ENCODE measurements at regions not wholly inside any gene's neighbourhood (a gene's known extent, or its start where the extent isn't known, plus 50 kb on each side); places are given as distances from the start of the nearest gene placed in this dataset.
A peak's percentile ranks its signal among the peaks of the same experiment; 100 is the strongest.
"Not testable (repeated sequence)": the region's sequence is repeated elsewhere in the genome, so short reads cannot be mapped to it uniquely, and the experiment has no call there.

DNA sequence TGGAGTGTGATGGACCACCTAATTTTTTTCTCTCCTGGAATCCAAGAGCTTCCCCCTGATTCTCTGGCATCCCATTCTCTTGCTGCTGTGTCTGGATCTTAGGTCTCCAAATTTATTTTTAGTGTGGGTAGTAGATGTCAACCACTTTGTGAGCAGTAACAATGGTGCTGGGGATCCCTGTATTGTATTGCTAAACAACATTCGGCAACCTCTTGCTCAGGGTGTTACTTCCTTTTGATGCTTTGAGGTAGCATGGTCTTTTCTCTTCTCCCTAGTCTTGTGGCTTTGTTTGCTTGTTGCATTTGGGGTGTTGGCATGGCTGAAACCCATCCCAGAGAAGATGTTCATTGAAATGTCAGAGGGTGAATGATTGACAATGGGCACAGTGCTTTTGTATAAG, 737.4 kb downstream of the BCL11A start:
- intact Hi-C loops (cut with DNase I; ENCODE audit: low total_unique reads) (no loop called here), in situ Hi-C loops (cut with MboI; ENCODE audit: low pct_ligation_motif_present in 1 of 4, low pct_unique_long_range_greater_than_20kb in 1 of 4, low sequenced_read_pairs in 3 of 4) (no loop called here)
- no peaks in the 10 kb centered on the region for H3K9me3 ChIP-seq
- DNase-seq = no peak
- no peak for TF ChIP-seq CTCF (IDR thresholded peaks at IDR 0.05)
- TF ChIP-seq POLR2AphosphoS5 (IDR thresholded peaks at IDR 0.05) = no peak
- no peak for TF ChIP-seq EP300 (IDR thresholded peaks at IDR 0.05; ENCODE audit: low read depth)
- TF ChIP-seq POLR2A (IDR thresholded peaks at IDR 0.05) = no peak
- H3K36me3 ChIP-seq = no peaks in the 10 kb centered on the region
- no peak overlapping the region for H3K4me3 ChIP-seq
- H3K4me1 ChIP-seq = no peaks in the 10 kb centered on the region
- H3K27me3 ChIP-seq = no peaks in the 10 kb centered on the region
- no peak overlapping the region for H3K27ac ChIP-seq
- 76% methylated on average over 1 of the region's 1 CpG; no CpG with 5 or more reads in 1 of the 2 donors for WGBS, 2 donors (ENCODE audit: low coverage in 1 of 2)

GRCh38 chr2:59810283-59810682, 743.2 kb downstream of the BCL11A start:
- H3K27ac ChIP-seq; H3K4me3 ChIP-seq; H3K27me3 ChIP-seq; H3K4me1 ChIP-seq; intact Hi-C loops (cut with DNase I; ENCODE audit: low total_unique reads); H3K36me3 ChIP-seq; H3K9me3 ChIP-seq; in situ Hi-C loops (cut with MboI; ENCODE audit: low pct_ligation_motif_present in 1 of 4, low pct_unique_long_range_greater_than_20kb in 1 of 4, low sequenced_read_pairs in 3 of 4): not testable (repeated sequence)
- DNase-seq = peak; percentile 20
- WGBS, 2 donors (ENCODE audit: low coverage in 1 of 2) = 51% methylated on average over 2 of the region's 2 CpGs; no CpG with 5 or more reads in 1 of the 2 donors

DNA sequence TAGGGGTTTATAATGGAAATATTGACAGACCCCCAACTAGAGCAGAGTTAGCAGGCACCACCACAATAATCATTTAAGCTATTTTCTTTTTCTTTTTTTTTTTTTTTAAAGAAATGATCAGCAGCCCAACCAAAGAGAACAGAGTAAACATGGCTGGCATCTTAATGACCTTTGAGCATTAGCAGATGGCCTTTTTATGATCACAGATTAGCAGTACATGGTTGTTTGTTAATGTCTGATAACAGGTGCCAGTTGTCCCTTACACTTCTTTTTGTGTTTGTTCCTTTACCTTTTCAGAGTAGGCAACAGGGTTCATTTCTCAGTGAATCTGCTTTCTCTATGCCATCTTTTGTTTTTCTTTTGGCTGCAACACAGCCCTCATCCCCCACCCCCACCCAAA, 747.0 kb downstream of the BCL11A start:
- intact Hi-C loops (cut with DNase I; ENCODE audit: low total_unique reads) = no loop called here
- Histone ChIP-seq H3K4me1 (peaks cover 0 to 5% (median 2%) of the 10 kb centered on the region in 4 donors), H3K27ac (no peak overlapping the region), H3K27me3 (no peaks in the 10 kb centered on the region), H3K4me3 (no peak overlapping the region), H3K9me3 (no peaks in the 10 kb centered on the region), H3K36me3 (no peaks in the 10 kb centered on the region)
- in situ Hi-C loops (cut with MboI; ENCODE audit: low pct_ligation_motif_present in 1 of 4, low pct_unique_long_range_greater_than_20kb in 1 of 4, low sequenced_read_pairs in 3 of 4) = no loop called here
- TF ChIP-seq POLR2A (IDR thresholded peaks at IDR 0.05) (no peak), POLR2AphosphoS5 (IDR thresholded peaks at IDR 0.05) (no peak), CTCF (IDR thresholded peaks at IDR 0.05) (no peak), EP300 (IDR thresholded peaks at IDR 0.05; ENCODE audit: low read depth) (no peak)
- no peak for DNase-seq

DNA sequence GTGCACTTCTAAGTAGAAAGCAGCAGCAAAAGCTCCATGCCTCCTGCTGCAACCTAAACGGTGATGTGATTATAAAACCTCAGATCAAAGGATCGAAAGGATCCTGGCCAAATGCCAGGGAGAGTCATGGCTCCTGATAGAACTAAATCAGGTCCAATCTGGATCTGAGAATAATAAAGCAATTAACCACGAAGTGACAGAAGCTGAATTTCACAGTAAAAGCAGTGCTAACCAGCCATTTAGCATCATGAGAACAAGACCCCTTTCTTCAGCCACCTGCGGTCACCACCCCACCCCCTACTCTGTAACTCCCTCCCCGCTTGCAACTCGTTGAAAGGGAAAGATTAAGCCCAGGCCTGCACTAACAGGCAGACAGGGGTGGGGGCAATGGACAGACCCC, 748.7 kb downstream of the BCL11A start:
- intact Hi-C loops (cut with DNase I; ENCODE audit: low total_unique reads) (no loop called here), in situ Hi-C loops (cut with MboI; ENCODE audit: low pct_ligation_motif_present in 1 of 4, low pct_unique_long_range_greater_than_20kb in 1 of 4, low sequenced_read_pairs in 3 of 4) (no loop called here)
- no peak overlapping the region for H3K27ac ChIP-seq
- no peaks in the 10 kb centered on the region for H3K36me3 ChIP-seq
- TF ChIP-seq CTCF (IDR thresholded peaks at IDR 0.05) (no peak), EP300 (IDR thresholded peaks at IDR 0.05; ENCODE audit: low read depth) (no peak), POLR2AphosphoS5 (IDR thresholded peaks at IDR 0.05) (no peak), POLR2A (IDR thresholded peaks at IDR 0.05) (no peak)
- DNase-seq = peak; percentile 30
- 33 to 42% methylated on average over 2 to 6 of the region's 6 CpGs for whole genome bisulfite sequencing, 2 donors (ENCODE audit: low coverage in 1 of 2)
- H3K27me3 ChIP-seq = no peaks in the 10 kb centered on the region
- H3K9me3 ChIP-seq = no peaks in the 10 kb centered on the region
- H3K4me3 ChIP-seq = no peak overlapping the region
- H3K4me1 ChIP-seq = peaks cover 0 to 5% (median 2%) of the 10 kb centered on the region in 4 donors

DNA sequence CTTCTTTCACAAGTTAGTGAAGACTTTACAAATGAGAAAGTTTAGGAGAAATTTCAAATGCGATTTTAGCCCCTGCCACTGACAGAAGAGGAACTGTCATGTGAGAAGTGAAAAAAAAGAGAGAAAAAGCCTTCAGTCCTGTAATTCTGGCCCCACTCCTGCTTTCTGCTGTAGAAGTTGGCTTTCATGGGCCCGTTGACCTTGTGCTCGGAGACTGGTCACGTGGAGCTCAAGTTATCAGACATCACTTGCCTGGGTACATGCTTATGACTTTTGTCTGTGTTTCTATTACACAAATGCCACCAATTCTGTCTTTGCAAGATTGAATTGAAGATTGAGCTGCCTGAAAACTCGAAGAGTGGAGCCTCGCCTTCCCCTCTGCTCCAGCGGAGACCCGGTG, 749.9 kb downstream of the BCL11A start:
- in situ Hi-C loops (cut with MboI; ENCODE audit: low pct_ligation_motif_present in 1 of 4, low pct_unique_long_range_greater_than_20kb in 1 of 4, low sequenced_read_pairs in 3 of 4) = no loop called here
- TF ChIP-seq POLR2AphosphoS5 (IDR thresholded peaks at IDR 0.05) = no peak
- TF ChIP-seq EP300 (IDR thresholded peaks at IDR 0.05; ENCODE audit: low read depth) = no peak
- no peak for TF ChIP-seq CTCF (IDR thresholded peaks at IDR 0.05)
- TF ChIP-seq POLR2A (IDR thresholded peaks at IDR 0.05) = no peak
- peaks cover 0 to 5% (median 2%) of the 10 kb centered on the region in 4 donors for H3K4me1 ChIP-seq
- no peak overlapping the region for H3K4me3 ChIP-seq
- H3K9me3 ChIP-seq = no peaks in the 10 kb centered on the region
- WGBS, 2 donors (ENCODE audit: low coverage in 1 of 2) = 78 to 100% methylated on average over 3 to 8 of the region's 8 CpGs
- H3K27me3 ChIP-seq = no peaks in the 10 kb centered on the region
- intact Hi-C loops (cut with DNase I; ENCODE audit: low total_unique reads) = no loop called here
- H3K36me3 ChIP-seq = no peaks in the 10 kb centered on the region
- DNase-seq = no peak
- no peak overlapping the region for H3K27ac ChIP-seq

All from transverse colon (tissue), 4 donors.